A673 (cell line): ENCODE measurements at regions not wholly inside any gene's neighbourhood (a gene's known extent, or its start where the extent isn't known, plus 50 kb on each side); places are given as distances from the start of the nearest gene placed in this dataset.
A peak's percentile ranks its signal among the peaks of the same experiment; 100 is the strongest.

ENCODE experiments used
- BruUV-seq: library from RNA; stranded (reverse); fragments of 400-500 nt; replicated peaks from 2 replicates; lab custom pipeline; 2021; lab: Mats Ljungman, UMichigan
- CTCF ChIA-PET: fragments of 300-600 bp; sonication (Branson Sonifier 250); formaldehyde crosslinking; loops from one replicate; lab custom pipeline; 2022; ENCODE audit warnings: antibody characterized with exemption; lab: Charles Lee
- POLR2A ChIA-PET: fragments of 300-600 bp; sonication (Branson Sonifier 250); formaldehyde crosslinking; loops from one replicate; lab custom pipeline; 2022; ENCODE audit warnings: antibody characterized with exemption; ENCODE audit not compliant: low non-redundant PET; lab: Charles Lee
- DNase-seq: peaks from one replicate; pipeline ENCODE4 v3.0.0-alpha.2; 2015; ENCODE audit warnings: low spot score
- H3K27ac ChIP-seq: fragments of 200-600 bp; sonication (generic); 2 replicates; pipeline ENCODE4 v1.5.1; 2016; ENCODE audit warnings: mixed run types, low read depth, mild to moderate bottlenecking, mixed read lengths, antibody characterized with exemption, low read length; ENCODE audit not compliant: poor library complexity, severe bottlenecking
- H3K27me3 ChIP-seq: fragments of 200-600 bp; sonication (generic); replicated peaks from 2 replicates; pipeline ENCODE4 v1.6.1; 2017; ENCODE audit warnings: mixed run types, low read depth, mild to moderate bottlenecking, mixed read lengths, antibody characterized with exemption, low read length; ENCODE audit not compliant: insufficient read depth, poor library complexity
- H3K36me3 ChIP-seq: fragments of 200-600 bp; sonication (generic); 2 replicates; pipeline ENCODE4 v1.6.1; 2016; ENCODE audit warnings: mixed run types, mild to moderate bottlenecking, mixed read lengths, antibody characterized with exemption, low read length; ENCODE audit not compliant: insufficient read depth, poor library complexity, severe bottlenecking
- H3K4me1 ChIP-seq: fragments of 200-600 bp; sonication (generic); 2 replicates; pipeline ENCODE4 v1.6.1; 2017; ENCODE audit warnings: mixed run types, mild to moderate bottlenecking, mixed read lengths, antibody characterized with exemption, low read length; ENCODE audit not compliant: insufficient read depth, poor library complexity, severe bottlenecking
- H3K4me3 ChIP-seq: fragments of 200-600 bp; sonication (generic); 2 replicates; pipeline ENCODE4 v1.5.1; 2016; ENCODE audit warnings: low read depth, mixed run types, mild to moderate bottlenecking, mixed read lengths, low read length; ENCODE audit not compliant: poor library complexity, severe bottlenecking
- H3K9me3 ChIP-seq: fragments of 200-600 bp; sonication (generic); 2 replicates; pipeline ENCODE4 v1.6.1; 2016; ENCODE audit warnings: mixed run types, low read depth, mild to moderate bottlenecking, mixed read lengths, antibody characterized with exemption, low read length; ENCODE audit not compliant: poor library complexity, severe bottlenecking
- EZH2 ChIP-seq: fragments of 200-600 bp; sonication (generic); IDR thresholded peaks from 2 replicates; pipeline ENCODE4 v1.6.1; 2017; ENCODE audit warnings: borderline replicate concordance, low read depth, mild to moderate bottlenecking, mixed read lengths, antibody characterized with exemption, low read length; ENCODE audit not compliant: poor library complexity, severe bottlenecking
- intact Hi-C: fragments of 100-400 bp; cut with micrococcal nuclease; formaldehyde crosslinking; loops from one replicate; pipeline ENCODE4 v1.10.0; 2022; ENCODE audit not compliant: unreplicated experiment
- TF ChIP-seq, protein P1 (sequence below): fragments of 300-800, 200-600 bp; sonication (generic); conservative IDR thresholded peaks from 2 replicates; pipeline ENCODE4 v1.5.1; 2017; ENCODE audit warnings: low read depth, mild to moderate bottlenecking, antibody characterized with exemption, low read length, moderate library complexity, mixed read lengths

DNA sequence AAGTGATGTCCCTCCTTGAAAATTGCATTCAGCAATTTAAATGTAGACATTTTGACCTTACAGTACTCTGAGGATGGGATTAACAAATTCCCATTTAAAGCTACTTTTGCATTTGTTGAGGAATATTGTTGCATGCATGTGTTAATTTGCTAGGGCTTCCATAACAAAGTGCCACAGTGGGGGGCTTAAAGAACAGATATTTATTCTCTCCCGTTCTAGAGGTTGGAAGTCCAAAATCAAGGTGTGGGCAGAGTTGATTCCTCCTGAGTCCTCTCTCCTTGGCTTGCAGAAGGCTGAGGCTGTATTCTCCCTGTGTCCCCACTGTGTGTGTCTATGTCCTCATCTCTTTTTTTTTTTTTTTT, 51.8 kb upstream of the CDK20 start:
- H3K4me3 ChIP-seq = no peak overlapping the region
- peaks cover 17% of the 10 kb centered on the region for H3K4me1 ChIP-seq
- ChIA-PET POLR2A (no interaction called here), CTCF (no interaction called here)
- BruUV-seq = no TSS peak
- no peaks in the 10 kb centered on the region for H3K9me3 ChIP-seq
- no peak for DNase-seq
- H3K36me3 ChIP-seq = no peaks in the 10 kb centered on the region
- TF ChIP-seq, protein P1, sequence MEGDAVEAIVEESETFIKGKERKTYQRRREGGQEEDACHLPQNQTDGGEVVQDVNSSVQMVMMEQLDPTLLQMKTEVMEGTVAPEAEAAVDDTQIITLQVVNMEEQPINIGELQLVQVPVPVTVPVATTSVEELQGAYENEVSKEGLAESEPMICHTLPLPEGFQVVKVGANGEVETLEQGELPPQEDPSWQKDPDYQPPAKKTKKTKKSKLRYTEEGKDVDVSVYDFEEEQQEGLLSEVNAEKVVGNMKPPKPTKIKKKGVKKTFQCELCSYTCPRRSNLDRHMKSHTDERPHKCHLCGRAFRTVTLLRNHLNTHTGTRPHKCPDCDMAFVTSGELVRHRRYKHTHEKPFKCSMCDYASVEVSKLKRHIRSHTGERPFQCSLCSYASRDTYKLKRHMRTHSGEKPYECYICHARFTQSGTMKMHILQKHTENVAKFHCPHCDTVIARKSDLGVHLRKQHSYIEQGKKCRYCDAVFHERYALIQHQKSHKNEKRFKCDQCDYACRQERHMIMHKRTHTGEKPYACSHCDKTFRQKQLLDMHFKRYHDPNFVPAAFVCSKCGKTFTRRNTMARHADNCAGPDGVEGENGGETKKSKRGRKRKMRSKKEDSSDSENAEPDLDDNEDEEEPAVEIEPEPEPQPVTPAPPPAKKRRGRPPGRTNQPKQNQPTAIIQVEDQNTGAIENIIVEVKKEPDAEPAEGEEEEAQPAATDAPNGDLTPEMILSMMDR = no peak
- TF ChIP-seq EZH2 = no peak
- H3K27me3 ChIP-seq = no peaks in the 10 kb centered on the region
- no peak overlapping the region for H3K27ac ChIP-seq
- intact Hi-C loops = no loop called here

DNA sequence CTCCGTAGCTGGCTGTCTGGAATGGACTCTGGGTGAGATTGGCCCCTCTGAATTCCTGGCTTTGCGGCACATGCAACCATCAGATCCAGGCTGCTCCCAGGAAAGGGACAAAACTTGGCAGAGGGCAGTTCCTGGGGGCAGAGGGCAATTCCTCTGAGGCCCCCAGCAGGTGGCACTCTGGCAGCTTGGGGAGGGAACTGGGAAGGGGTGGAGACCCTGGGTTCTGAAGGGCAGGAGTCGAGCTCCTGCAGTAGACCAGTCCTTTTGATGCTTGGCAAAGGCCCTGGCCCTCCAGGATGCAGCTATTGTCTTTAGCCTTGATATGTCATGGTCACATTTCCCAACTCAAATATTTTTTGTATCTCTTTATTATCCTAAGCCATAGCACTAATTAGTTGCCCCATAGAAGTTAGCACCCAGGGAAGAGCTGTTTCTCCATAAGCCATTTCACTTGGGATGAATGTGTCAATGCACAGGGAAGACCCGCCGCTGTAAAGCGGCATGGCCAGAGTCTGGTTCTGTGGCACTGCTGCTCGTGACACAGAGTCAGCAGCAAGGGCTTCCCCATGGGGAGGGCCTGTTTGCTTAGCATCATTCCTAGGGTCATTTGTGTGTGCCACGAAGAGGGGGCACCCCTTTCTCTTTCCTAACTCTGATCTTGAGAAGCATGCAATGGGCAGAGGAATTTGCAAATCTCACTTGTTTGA, 51.2 kb upstream of the CDK20 start:
- no peaks in the 10 kb centered on the region for H3K9me3 ChIP-seq
- DNase-seq = no peak
- CTCF ChIA-PET = no interaction called here
- TF ChIP-seq, protein P1 = no peak
- no TSS peak for BruUV-seq
- POLR2A ChIA-PET = no interaction called here
- no peaks in the 10 kb centered on the region for H3K36me3 ChIP-seq
- no peaks in the 10 kb centered on the region for H3K27me3 ChIP-seq
- H3K4me3 ChIP-seq = no peak overlapping the region
- peak overlapping the region; percentile 44 for H3K27ac ChIP-seq
- peaks cover 17% of the 10 kb centered on the region for H3K4me1 ChIP-seq
- intact Hi-C loops = no loop called here

DNA sequence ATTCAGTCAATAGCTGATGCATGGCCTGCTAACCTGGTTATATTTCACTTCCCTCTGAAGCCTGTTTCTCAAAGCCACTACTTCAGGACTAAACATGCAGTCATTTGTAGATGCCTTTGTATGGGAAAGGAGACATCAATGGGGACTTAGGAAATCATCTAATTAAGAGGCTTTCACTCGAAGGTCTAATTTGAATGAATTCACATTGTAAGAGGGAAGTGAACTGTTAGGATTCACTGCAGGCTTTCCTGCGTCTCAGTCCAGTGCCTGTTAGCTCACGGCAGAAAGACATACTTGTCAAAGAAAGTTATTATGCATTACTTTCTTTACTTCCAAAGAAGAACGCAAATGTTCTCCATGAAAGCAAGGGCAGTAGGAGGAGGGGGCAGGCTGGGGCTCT, 50.6 kb upstream of the CDK20 start:
- Histone ChIP-seq H3K27me3 (no peaks in the 10 kb centered on the region), H3K27ac (peak overlapping the region; percentile 44), H3K9me3 (no peaks in the 10 kb centered on the region), H3K4me1 (peaks cover 17% of the 10 kb centered on the region), H3K36me3 (no peaks in the 10 kb centered on the region), H3K4me3 (no peak overlapping the region)
- CTCF ChIA-PET = no interaction called here
- BruUV-seq = no TSS peak
- intact Hi-C loops = no loop called here
- POLR2A ChIA-PET = no interaction called here
- TF ChIP-seq, protein P1 = no peak
- no peak for TF ChIP-seq EZH2
- DNase-seq = peak; percentile 60
